Left lobe of liver (tissue), 2 donors: ENCODE measurements at regions not wholly inside any gene's neighbourhood (a gene's known extent, or its start where the extent isn't known, plus 50 kb on each side); places are given as distances from the start of the nearest gene placed in this dataset.

Experiments used
- ATAC-seq: fragments of 200-7000 bp; cut with Tn5 transposase; one replicate; pipeline ENCODE4 v1.9.1; 2020; ENCODE audit warnings: mild to moderate bottlenecking, moderate library complexity
- DNase-seq: peaks from one replicate; pipeline ENCODE4 v3.0.0-alpha.2; 2020; ENCODE audit warnings: low spot score
- donor health status: DM: no; HTN: no; CAD: no; lungs with moderate emphysema.
- donor health status: DM: no; HTN: yes; CAD: no.

GRCh38 chr14:66140213-66140918, 345.8 kb upstream of the CCDC196 start:
- ATAC-seq: no peak
- no peak for DNase-seq

GRCh38 chr14:66140963-66141362, 345.2 kb upstream of the CCDC196 start:
- DNase-seq: no peak
- ATAC-seq: no peak

- no peak for DNase-seq
- ATAC-seq: no peak
These were observed 344.4 kb upstream of the CCDC196 start for GRCh38 chr14:66141733-66142132.

- DNase-seq (no peak), ATAC-seq (no peak)
These were observed 342.6 kb upstream of the CCDC196 start for GRCh38 chr14:66143387-66144112.

GRCh38 chr14:66152302-66152701, 333.9 kb upstream of the CCDC196 start:
- ATAC-seq (no peak), DNase-seq (no peak)

GRCh38 chr14:66152747-66153146, 333.4 kb upstream of the CCDC196 start:
- DNase-seq (no peak), ATAC-seq (no peak)

GRCh38 chr14:66163023-66163422, 323.1 kb upstream of the CCDC196 start:
- ATAC-seq: no peak
- DNase-seq: no peak

- ATAC-seq: no peak
- no peak for DNase-seq
These were observed 320.8 kb upstream of the CCDC196 start for GRCh38 chr14:66165337-66165736.

- ATAC-seq (no peak), DNase-seq (no peak)
These were observed 311.7 kb upstream of the CCDC196 start for GRCh38 chr14:66174453-66174891.

GRCh38 chr14:66177935-66178334, 308.2 kb upstream of the CCDC196 start:
- ATAC-seq (no peak), DNase-seq (no peak)

- ATAC-seq (no peak), DNase-seq (no peak)
These were observed 289.5 kb upstream of the CCDC196 start for GRCh38 chr14:66196670-66197069.

GRCh38 chr14:66197276-66197675, 288.9 kb upstream of the CCDC196 start:
- ATAC-seq (no peak), DNase-seq (no peak)

GRCh38 chr14:66206554-66206953, 279.6 kb upstream of the CCDC196 start:
- no peak for DNase-seq

GRCh38 chr14:66216763-66217162, 269.4 kb upstream of the CCDC196 start:
- no peak for ATAC-seq

More at GRCh38 chr14:66206554-66206953, 279.6 kb upstream of the CCDC196 start:
- no peak for ATAC-seq

GRCh38 chr14:66219886-66220285, 266.3 kb upstream of the CCDC196 start:
- DNase-seq: no peak
- ATAC-seq: no peak

More at GRCh38 chr14:66216763-66217162, 269.4 kb upstream of the CCDC196 start:
- no peak for DNase-seq

- DNase-seq (no peak), ATAC-seq (no peak)
These were observed 261.5 kb upstream of the CCDC196 start for GRCh38 chr14:66224492-66225178.

GRCh38 chr14:66225337-66225736, 260.8 kb upstream of the CCDC196 start:
- DNase-seq (no peak), ATAC-seq (no peak)

- ATAC-seq: no peak
- no peak for DNase-seq
These were observed 257.8 kb upstream of the CCDC196 start for GRCh38 chr14:66228267-66228970.

- ATAC-seq: no peak
- no peak for DNase-seq
These were observed 254.4 kb upstream of the CCDC196 start for GRCh38 chr14:66231820-66232219.

- no peak for ATAC-seq
- no peak for DNase-seq
These were observed 252.6 kb upstream of the CCDC196 start for GRCh38 chr14:66233591-66233990.

- ATAC-seq: no peak
- no peak for DNase-seq
These were observed 251.8 kb upstream of the CCDC196 start for GRCh38 chr14:66234411-66234810.
